GM18499 (cell line): ENCODE measurements at regions not wholly inside any gene's neighbourhood (a gene's known extent, or its start where the extent isn't known, plus 50 kb on each side); places are given as distances from the start of the nearest gene placed in this dataset.

Experiments
- ATAC-seq: cut with Tn5 transposase; IDR thresholded peaks from one replicate; pipeline ENCODE4 v1.9.1; 2021; ENCODE audit warnings: moderate number of reproducible peaks; ENCODE audit not compliant: insufficient read depth, unreplicated experiment

GRCh38 chr10:30127120-30127541 is 67.7 kb upstream of the JCAD start:
- no peak for ATAC-seq

- no peak for ATAC-seq
These were observed 66.1 kb upstream of the JCAD start for GRCh38 chr10:30125496-30125895.

- ATAC-seq: no peak
These were observed 65.3 kb upstream of the JCAD start for GRCh38 chr10:30124704-30125103.

GRCh38 chr10:30121401-30121800 is 62.0 kb upstream of the JCAD start:
- no peak for ATAC-seq

- no peak for ATAC-seq
These were observed 59.2 kb upstream of the JCAD start for GRCh38 chr10:30118590-30118989.

- no peak for ATAC-seq
These were observed 58.6 kb upstream of the JCAD start for GRCh38 chr10:30117812-30118501.

- ATAC-seq: no peak
These were observed 56.7 kb upstream of the JCAD start for GRCh38 chr10:30116041-30116491.

GRCh38 chr10:30115626-30115940 is 56.2 kb upstream of the JCAD start:
- ATAC-seq: no peak

GRCh38 chr10:30114881-30115625 is 55.7 kb upstream of the JCAD start:
- no peak for ATAC-seq

GRCh38 chr10:30114401-30114800 is 55.0 kb upstream of the JCAD start:
- no peak for ATAC-seq

- ATAC-seq: no peak
These were observed 52.1 kb upstream of the JCAD start for GRCh38 chr10:30111340-30112022.
